Adrenal gland (tissue), 5 donors: ENCODE measurements at regions not wholly inside any gene's neighbourhood (a gene's known extent, or its start where the extent isn't known, plus 50 kb on each side); places are given as distances from the start of the nearest gene placed in this dataset.

ENCODE experiments used
- CTCF ChIP-seq, 6 experiments: fragments of 450-650 bp in 4 of 6; fragments of 200-600 bp in 2 of 6; sonication (generic) in 1 of 6; IDR thresholded peaks; 1 replicate in 5 of 6; 2 replicates in 1 of 6; pipeline versions ENCODE4 v1.5.1 to v1.8.0; 2016 to 2021; ENCODE audit warnings: antibody characterized with exemption in 6 of 6, mild to moderate bottlenecking in 2 of 6, moderate library complexity in 1 of 6
- POLR2A ChIP-seq, 2 donors: fragments of 450-650 bp; IDR thresholded peaks; one replicate each; pipeline ENCODE4 v1.6.1; 2017; ENCODE audit warnings: antibody characterized with exemption in 2 of 2, mild to moderate bottlenecking in 2 of 2, moderate library complexity in 1 of 2
- donor health status: DM: no; HTN: no; CAD: no.

- TF ChIP-seq CTCF (IDR thresholded peaks at IDR 0.05) = no peak
- TF ChIP-seq POLR2A (IDR thresholded peaks at IDR 0.05) = no peak
These were observed 54.0 kb upstream of the SPATS2L start for GRCh38 chr2:200252265-200253067.
